K562 (cell line): ENCODE measurements at regions not wholly inside any gene's neighbourhood (a gene's known extent, or its start where the extent isn't known, plus 50 kb on each side); places are given as distances from the start of the nearest gene placed in this dataset.

Experiments
- FOS ChIP-seq: IDR thresholded peaks from 3 replicates; pipeline ENCODE4 v1.6.1; 2011; ENCODE audit not compliant: insufficient read length; ENCODE audit errors: extremely low read depth
- HES1 ChIP-seq: fragments of 450-650 bp; IDR thresholded peaks from 2 replicates; pipeline ENCODE4 v1.6.1; 2016; ENCODE audit warnings: low read depth, mild to moderate bottlenecking, moderate library complexity
- HNRNPL ChIP-seq: fragments of 200-400 bp; formaldehyde crosslinking; IDR thresholded peaks from 2 replicates; pipeline ENCODE4 v1.6.1; 2017; ENCODE audit warnings: low read depth, mild to moderate bottlenecking, low read length
- KLF1 ChIP-seq: fragments of 450-650 bp; IDR thresholded peaks from 2 replicates; pipeline ENCODE4 v1.6.1; 2016; ENCODE audit warnings: missing genetic modification characterization, missing compliant biosample characterization
- POLR2A ChIP-seq: fragments of 450-650 bp; conservative IDR thresholded peaks from 2 replicates; pipeline ENCODE4 v1.6.1; 2016
- PTTG1 ChIP-seq: fragments of 450-650 bp; IDR thresholded peaks from 2 replicates; pipeline ENCODE4 v1.6.1; 2016; ENCODE audit warnings: low read depth, mild to moderate bottlenecking, missing genetic modification characterization, missing compliant biosample characterization
- SMAD2 ChIP-seq: fragments of 150-350 bp; IDR thresholded peaks from 2 replicates; pipeline ENCODE4 v1.6.1; 2014; ENCODE audit warnings: low read depth, mild to moderate bottlenecking, low read length
- SNRNP70 ChIP-seq: fragments of 200-400 bp; formaldehyde crosslinking; optimal IDR thresholded peaks from 2 replicates; pipeline ENCODE3; 2017; ENCODE audit warnings: low read depth, low read length
- SREBF2 ChIP-seq: sonication (generic); formaldehyde crosslinking; IDR thresholded peaks from 2 replicates; pipeline ENCODE4 v1.4.0; 2020; ENCODE audit warnings: mild to moderate bottlenecking, missing genetic modification reagents
- TCF3 ChIP-seq: sonication (generic); formaldehyde crosslinking; IDR thresholded peaks from 2 replicates; pipeline ENCODE4 v1.4.0; 2020; ENCODE audit warnings: mild to moderate bottlenecking, missing genetic modification reagents
- YBX1 ChIP-seq: fragments of 450-650 bp; IDR thresholded peaks from 2 replicates; pipeline ENCODE4 v1.7.1; 2016; ENCODE audit warnings: mild to moderate bottlenecking

GRCh38 chr10:109022417-109023049, 900.8 kb downstream of the XPNPEP1 start:
- TF ChIP-seq HES1 (no peak), TCF3 (CRISPR knock-in tag) (no peak), SREBF2 (CRISPR knock-in tag) (no peak), POLR2A (no peak), FOS (no peak), KLF1 (tag) (no peak), SMAD2 (no peak), SNRNP70 (no peak), HNRNPL (no peak), PTTG1 (tag) (no peak), YBX1 (no peak)
